Activated CD4-positive, alpha-beta T cell treated with anti-CD3 and anti-CD28 coated beads, Interleukin-2, amount 50 U/mL, for 48 hours (primary cell): ENCODE measurements at regions not wholly inside any gene's neighbourhood (a gene's known extent, or its start where the extent isn't known, plus 50 kb on each side); places are given as distances from the start of the nearest gene placed in this dataset.
A peak's percentile ranks its signal among the peaks of the same experiment; 100 is the strongest.

Source experiments
- DNase-seq, 2 experiments: peaks; one replicate each; pipeline ENCODE4 v3.0.0-alpha.2; 2020

DNA sequence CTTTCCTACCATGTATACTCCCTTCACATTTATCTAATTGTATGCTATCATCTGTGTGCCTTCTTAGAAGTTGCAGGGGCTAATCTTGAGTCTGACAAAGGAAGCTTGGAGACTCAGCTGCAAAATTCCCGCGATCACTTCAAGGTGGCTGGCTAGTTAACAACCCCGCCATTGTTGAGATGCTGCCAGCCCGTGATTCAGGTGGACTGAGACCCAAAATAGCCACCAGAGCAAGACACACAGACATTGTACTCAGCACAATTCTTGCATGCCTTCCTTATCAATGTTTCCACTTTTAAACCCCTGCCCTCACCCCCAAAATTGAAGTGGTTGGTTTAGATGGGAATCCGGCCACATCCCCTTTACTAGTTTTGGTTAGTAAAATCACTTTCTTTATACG is 225.8 kb upstream of the ZNF717 start:
- DNase-seq: no peak

GRCh38 chr3:76015496-76015895 is 230.1 kb upstream of the ZNF717 start:
- no peak for DNase-seq

- no peak for DNase-seq
These were observed 230.8 kb upstream of the ZNF717 start for GRCh38 chr3:76016111-76016510.

GRCh38 chr3:76016769-76017439 is 231.6 kb upstream of the ZNF717 start:
- no peak for DNase-seq

DNA sequence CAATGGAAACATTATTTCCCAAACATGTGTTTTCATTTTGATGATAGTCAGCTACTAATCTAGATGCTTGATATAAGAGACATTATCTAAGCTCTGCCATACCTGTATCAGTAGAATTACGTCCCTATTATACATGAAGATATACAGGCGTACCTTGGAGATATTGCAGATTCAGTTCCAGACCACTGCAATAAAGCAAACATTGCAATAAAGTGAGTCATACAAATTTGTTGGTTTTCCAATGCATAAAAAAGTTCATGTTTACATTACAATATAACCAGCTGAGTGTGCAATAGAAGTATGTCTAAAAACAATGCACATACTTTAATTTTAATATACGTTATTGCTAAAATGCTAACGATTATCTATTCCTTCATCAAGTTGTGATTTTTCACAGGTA is 236.0 kb upstream of the ZNF717 start:
- no peak for DNase-seq

GRCh38 chr3:76024640-76025039 is 239.3 kb upstream of the ZNF717 start:
- no peak for DNase-seq

GRCh38 chr3:76025561-76025960 is 240.2 kb upstream of the ZNF717 start:
- no peak for DNase-seq

GRCh38 chr3:76026379-76026778 is 241.0 kb upstream of the ZNF717 start:
- no peak for DNase-seq

GRCh38 chr3:76028774-76029173 is 243.4 kb upstream of the ZNF717 start:
- DNase-seq: no peak

DNA sequence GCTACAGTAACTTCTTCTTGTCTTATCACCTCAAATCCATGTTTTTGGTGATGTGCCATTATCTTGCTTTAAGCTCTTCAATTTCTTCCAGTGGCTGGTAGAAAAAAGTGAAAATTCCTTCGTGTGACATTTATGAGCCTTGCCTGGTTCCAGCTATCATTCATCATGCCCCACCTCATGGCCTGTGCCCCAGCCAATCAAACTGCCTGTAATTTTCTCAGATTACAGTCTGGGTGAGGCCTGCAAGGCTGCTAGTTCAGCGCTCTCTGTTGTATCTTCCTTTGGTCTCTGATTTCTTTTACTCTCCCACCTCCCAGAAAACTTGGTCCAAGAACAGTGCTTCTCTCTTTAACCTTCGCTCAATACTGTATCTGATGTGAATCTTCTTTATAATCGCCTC is 249.3 kb upstream of the ZNF717 start:
- no peak for DNase-seq

DNA sequence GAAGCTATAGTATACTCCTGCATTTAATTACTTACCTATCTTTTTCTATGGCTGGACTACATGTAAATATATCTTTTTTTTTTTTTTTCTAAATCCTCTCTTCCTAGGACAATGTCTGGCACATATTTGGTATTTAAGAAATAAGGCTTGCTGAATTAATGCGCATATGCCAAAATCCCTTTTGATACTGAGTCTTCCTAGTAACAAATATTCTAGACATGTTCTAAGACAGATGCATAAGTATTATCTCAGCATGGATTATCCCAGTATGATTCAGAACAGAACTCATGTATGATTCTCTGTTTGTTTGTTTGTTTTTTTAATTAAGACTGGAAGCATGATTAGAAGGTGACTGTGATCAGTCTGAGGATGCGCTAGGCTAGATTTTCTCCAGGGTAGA is 249.8 kb upstream of the ZNF717 start:
- DNase-seq: no peak

DNA sequence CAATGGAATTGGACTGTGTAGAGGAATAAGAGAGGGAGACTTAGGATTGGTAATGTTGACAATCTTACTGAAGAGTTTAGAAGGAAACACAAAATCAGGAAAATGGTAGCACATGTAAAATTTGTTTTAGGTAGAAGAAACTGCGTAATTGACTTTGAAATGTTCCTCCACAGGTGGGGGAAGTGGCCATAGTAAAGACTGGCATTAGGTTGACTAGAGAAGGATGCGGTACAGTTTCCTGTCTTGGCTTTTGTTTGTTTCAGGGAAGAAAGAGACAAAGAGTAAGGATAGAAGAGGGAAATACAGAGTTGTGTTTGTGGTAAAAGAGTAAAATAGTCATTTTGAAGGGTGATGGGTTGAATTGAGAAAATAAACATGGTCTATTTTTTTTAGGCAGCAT is 253.6 kb upstream of the ZNF717 start:
- no peak for DNase-seq

GRCh38 chr3:76039431-76039830 is 254.1 kb upstream of the ZNF717 start:
- DNase-seq: no peak

GRCh38 chr3:76040946-76041345 is 255.6 kb upstream of the ZNF717 start:
- DNase-seq: no peak

DNA sequence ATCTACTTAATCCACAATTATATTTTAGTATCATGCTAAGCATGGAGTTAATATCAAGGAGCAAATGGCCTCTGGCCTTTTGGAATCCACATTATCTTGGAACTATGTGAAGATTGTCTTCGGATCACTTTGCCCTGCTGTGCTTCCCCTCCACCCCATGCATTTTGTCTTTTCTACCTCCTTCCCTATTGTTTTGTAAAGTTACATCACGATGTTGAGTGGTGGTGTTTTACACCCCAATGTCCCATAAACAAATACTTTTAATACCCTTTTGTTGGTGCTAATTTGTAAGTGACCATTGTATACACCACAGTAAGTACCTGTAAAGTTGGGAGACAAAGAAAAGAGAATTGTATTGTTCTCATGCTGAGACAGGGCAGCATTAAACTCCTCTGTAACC is 258.4 kb upstream of the ZNF717 start:
- no peak for DNase-seq

- peak; percentile 6 to 11 for DNase-seq
These were observed 259.6 kb upstream of the ZNF717 start for GRCh38 chr3:76044601-76045600.

DNA sequence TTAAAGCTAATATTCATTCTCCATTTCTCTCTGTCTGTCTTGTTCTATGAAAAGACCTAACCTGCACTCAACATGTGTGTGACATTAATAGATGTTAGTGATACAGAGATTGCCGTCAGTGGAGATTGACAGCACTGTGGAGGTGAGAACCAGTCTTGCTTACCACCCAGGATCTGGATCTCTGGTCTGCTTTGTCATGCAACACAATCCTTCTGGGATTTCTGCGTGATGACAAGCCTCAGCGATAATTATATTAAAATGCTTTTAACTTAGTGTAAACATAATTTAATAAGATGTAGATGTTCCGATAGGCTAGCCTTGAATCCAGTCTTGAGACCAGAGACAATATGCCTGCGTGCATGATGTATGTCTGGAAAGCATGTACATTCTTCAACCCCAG is 262.0 kb upstream of the ZNF717 start:
- DNase-seq: no peak

DNA sequence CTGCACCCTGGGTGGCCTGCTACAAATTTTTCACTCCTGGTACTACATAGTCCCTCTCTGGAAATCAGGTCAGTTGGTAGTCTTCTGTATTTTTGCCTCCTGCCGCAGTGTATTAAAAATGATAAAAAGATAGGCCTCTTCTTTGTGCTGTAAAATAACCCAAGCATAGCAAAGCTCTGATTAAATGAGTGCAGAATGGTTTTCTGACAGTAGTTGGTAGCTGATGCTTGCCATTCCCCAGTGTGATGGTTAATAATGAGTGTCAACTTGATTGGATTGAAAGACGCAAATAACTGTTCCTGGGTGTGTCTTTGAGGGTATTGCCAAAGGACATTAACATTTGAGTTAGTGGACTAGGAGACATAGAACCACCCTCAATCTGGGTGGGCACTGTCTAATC is 264.4 kb upstream of the ZNF717 start:
- no peak for DNase-seq

DNA sequence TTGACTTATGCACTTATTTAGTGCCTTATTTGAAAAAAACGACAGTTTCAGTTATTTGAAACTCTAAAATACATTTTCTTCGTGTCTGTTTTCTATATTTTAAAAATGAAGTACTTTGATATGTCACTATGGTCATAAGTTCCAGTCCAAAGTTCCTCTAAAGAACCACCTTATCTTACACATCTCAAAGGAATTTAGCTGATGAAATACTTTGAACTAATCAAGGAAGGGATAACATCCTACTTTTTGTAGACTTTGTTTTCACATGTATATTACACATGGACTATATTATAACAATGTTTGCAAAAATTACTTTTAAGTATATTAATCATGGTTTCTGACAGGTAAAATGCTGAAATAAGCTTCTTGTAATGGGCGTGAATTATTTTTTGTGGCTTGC is 265.8 kb upstream of the ZNF717 start:
- DNase-seq: no peak

- DNase-seq: no peak
These were observed 269.1 kb upstream of the ZNF717 start for GRCh38 chr3:76054404-76054803.

DNA sequence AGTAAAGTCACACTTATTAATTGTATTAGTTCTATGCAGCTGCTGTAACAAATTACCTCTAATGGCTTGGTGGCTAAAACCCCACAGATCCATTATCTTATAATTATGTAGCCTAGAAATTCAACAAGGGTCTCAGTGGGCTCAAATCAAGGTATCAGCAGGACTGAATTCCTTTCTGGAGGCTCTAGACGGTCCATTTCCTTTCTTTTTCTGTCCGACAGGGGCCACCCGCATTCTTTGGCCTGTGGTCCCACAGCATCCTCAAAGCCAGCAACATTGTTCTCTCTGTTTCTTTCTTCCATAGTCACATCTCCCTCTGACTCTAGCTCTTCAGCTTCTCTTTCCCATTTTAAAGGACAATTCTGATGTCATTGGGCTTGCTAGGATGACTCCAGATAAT is 276.3 kb upstream of the ZNF717 start:
- no peak for DNase-seq

- no peak for DNase-seq
These were observed 277.7 kb upstream of the ZNF717 start for GRCh38 chr3:76063019-76063418.

- DNase-seq: no peak
These were observed 278.5 kb upstream of the ZNF717 start for GRCh38 chr3:76063811-76064210.

DNA sequence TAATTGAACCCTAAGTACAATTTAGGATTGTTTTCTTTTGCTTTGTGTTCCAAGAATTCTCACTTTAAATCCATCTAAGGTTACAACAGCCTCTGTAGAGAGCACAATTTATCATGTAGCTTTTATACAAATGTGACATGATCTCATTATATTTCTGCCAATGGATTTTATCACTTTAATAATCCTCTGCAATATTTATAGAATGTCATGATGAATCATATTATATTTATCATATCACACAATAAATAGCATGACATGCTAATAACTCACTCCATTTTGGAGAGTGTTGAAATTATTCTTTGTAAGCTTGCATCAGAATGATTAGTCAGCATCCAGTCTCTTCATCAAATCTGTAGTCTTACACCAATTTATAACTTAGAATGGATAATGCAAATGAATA is 280.6 kb upstream of the ZNF717 start:
- no peak for DNase-seq
